ENCODE measurements at regions not wholly inside any gene's neighbourhood (a gene's known extent, or its start where the extent isn't known, plus 50 kb on each side); places are given as distances from the start of the nearest gene placed in this dataset.

- H3K9me3 Mint-ChIP-seq = peaks cover 2% of the 10 kb centered on the region; the same call in 1 of the 2 replicates
- H3K4me3 Mint-ChIP-seq = no peak overlapping the region
- no peak overlapping the region for H3K27ac Mint-ChIP-seq
- ChIA-PET CTCF (no interaction called here), POLR2A (no interaction called here)
- no peaks in the 10 kb centered on the region for H3K4me1 Mint-ChIP-seq
- no peak for ATAC-seq
- TF ChIP-seq, protein P1, sequence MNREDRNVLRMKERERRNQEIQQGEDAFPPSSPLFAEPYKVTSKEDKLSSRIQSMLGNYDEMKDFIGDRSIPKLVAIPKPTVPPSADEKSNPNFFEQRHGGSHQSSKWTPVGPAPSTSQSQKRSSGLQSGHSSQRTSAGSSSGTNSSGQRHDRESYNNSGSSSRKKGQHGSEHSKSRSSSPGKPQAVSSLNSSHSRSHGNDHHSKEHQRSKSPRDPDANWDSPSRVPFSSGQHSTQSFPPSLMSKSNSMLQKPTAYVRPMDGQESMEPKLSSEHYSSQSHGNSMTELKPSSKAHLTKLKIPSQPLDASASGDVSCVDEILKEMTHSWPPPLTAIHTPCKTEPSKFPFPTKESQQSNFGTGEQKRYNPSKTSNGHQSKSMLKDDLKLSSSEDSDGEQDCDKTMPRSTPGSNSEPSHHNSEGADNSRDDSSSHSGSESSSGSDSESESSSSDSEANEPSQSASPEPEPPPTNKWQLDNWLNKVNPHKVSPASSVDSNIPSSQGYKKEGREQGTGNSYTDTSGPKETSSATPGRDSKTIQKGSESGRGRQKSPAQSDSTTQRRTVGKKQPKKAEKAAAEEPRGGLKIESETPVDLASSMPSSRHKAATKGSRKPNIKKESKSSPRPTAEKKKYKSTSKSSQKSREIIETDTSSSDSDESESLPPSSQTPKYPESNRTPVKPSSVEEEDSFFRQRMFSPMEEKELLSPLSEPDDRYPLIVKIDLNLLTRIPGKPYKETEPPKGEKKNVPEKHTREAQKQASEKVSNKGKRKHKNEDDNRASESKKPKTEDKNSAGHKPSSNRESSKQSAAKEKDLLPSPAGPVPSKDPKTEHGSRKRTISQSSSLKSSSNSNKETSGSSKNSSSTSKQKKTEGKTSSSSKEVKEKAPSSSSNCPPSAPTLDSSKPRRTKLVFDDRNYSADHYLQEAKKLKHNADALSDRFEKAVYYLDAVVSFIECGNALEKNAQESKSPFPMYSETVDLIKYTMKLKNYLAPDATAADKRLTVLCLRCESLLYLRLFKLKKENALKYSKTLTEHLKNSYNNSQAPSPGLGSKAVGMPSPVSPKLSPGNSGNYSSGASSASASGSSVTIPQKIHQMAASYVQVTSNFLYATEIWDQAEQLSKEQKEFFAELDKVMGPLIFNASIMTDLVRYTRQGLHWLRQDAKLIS (CRISPR knock-in tag; IDR thresholded peaks at IDR 0.05; ENCODE audit: borderline replicate concordance) = no peak
- TF ChIP-seq, protein P2, sequence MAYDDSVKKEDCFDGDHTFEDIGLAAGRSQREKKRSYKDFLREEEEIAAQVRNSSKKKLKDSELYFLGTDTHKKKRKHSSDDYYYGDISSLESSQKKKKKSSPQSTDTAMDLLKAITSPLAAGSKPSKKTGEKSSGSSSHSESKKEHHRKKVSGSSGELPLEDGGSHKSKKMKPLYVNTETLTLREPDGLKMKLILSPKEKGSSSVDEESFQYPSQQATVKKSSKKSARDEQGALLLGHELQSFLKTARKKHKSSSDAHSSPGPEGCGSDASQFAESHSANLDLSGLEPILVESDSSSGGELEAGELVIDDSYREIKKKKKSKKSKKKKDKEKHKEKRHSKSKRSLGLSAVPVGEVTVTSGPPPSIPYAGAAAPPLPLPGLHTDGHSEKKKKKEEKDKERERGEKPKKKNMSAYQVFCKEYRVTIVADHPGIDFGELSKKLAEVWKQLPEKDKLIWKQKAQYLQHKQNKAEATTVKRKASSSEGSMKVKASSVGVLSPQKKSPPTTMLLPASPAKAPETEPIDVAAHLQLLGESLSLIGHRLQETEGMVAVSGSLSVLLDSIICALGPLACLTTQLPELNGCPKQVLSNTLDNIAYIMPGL (CRISPR knock-in tag; IDR thresholded peaks at IDR 0.05) = no peak
- TF ChIP-seq NFYB (CRISPR knock-in tag; conservative IDR thresholded peaks at IDR 0.05; ENCODE audit: low read depth) (no peak), GTF2I (CRISPR knock-in tag; conservative IDR thresholded peaks at IDR 0.05) (no peak), PRDM15 (CRISPR knock-in tag; IDR thresholded peaks at IDR 0.05) (no peak), GRHL2 (CRISPR knock-in tag; IDR thresholded peaks at IDR 0.05; ENCODE audit: insufficient replicate concordance, severe bottlenecking) (no peak), ZNF219 (CRISPR knock-in tag; IDR thresholded peaks at IDR 0.05; ENCODE audit: borderline replicate concordance) (no peak), ERG (CRISPR knock-in tag; IDR thresholded peaks at IDR 0.05) (no peak), EMX1 (CRISPR knock-in tag; IDR thresholded peaks at IDR 0.05) (no peak), USF1 (CRISPR knock-in tag; IDR thresholded peaks at IDR 0.05) (no peak), MXD4 (CRISPR knock-in tag; IDR thresholded peaks at IDR 0.05; ENCODE audit: borderline replicate concordance) (no peak), NR1H2 (CRISPR knock-in tag; IDR thresholded peaks at IDR 0.05) (no peak), JAZF1 (CRISPR knock-in tag; IDR thresholded peaks at IDR 0.05) (no peak), ZNF416 (CRISPR knock-in tag; IDR thresholded peaks at IDR 0.05) (no peak), FOXJ3 (CRISPR knock-in tag; IDR thresholded peaks at IDR 0.05; ENCODE audit: borderline replicate concordance) (no peak), GABPB1 (CRISPR knock-in tag; IDR thresholded peaks at IDR 0.05) (no peak), IRF2 (CRISPR knock-in tag; IDR thresholded peaks at IDR 0.05; ENCODE audit: borderline replicate concordance, low read depth) (no peak), ZNF396 (CRISPR knock-in tag; IDR thresholded peaks at IDR 0.05; ENCODE audit: borderline replicate concordance) (no peak)
- TF ChIP-seq, protein P3, sequence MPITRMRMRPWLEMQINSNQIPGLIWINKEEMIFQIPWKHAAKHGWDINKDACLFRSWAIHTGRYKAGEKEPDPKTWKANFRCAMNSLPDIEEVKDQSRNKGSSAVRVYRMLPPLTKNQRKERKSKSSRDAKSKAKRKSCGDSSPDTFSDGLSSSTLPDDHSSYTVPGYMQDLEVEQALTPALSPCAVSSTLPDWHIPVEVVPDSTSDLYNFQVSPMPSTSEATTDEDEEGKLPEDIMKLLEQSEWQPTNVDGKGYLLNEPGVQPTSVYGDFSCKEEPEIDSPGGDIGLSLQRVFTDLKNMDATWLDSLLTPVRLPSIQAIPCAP (CRISPR knock-in tag; IDR thresholded peaks at IDR 0.05) = no peak
- TF ChIP-seq, protein P4, sequence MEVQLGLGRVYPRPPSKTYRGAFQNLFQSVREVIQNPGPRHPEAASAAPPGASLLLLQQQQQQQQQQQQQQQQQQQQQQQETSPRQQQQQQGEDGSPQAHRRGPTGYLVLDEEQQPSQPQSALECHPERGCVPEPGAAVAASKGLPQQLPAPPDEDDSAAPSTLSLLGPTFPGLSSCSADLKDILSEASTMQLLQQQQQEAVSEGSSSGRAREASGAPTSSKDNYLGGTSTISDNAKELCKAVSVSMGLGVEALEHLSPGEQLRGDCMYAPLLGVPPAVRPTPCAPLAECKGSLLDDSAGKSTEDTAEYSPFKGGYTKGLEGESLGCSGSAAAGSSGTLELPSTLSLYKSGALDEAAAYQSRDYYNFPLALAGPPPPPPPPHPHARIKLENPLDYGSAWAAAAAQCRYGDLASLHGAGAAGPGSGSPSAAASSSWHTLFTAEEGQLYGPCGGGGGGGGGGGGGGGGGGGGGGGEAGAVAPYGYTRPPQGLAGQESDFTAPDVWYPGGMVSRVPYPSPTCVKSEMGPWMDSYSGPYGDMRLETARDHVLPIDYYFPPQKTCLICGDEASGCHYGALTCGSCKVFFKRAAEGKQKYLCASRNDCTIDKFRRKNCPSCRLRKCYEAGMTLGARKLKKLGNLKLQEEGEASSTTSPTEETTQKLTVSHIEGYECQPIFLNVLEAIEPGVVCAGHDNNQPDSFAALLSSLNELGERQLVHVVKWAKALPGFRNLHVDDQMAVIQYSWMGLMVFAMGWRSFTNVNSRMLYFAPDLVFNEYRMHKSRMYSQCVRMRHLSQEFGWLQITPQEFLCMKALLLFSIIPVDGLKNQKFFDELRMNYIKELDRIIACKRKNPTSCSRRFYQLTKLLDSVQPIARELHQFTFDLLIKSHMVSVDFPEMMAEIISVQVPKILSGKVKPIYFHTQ (CRISPR knock-in tag; IDR thresholded peaks at IDR 0.05) = no peak
- DNase-seq (ENCODE audit: low spot score) = no peak
- H3K27me3 Mint-ChIP-seq (ENCODE audit: low read depth) = no peaks in the 10 kb centered on the region
- H3K36me3 Mint-ChIP-seq = no peaks in the 10 kb centered on the region
These were observed 919.2 kb upstream of the SOX9 start for GRCh38 chr17:71201639-71202038.
